ENCODE measurements at regions not wholly inside any gene's neighbourhood (a gene's known extent, or its start where the extent isn't known, plus 50 kb on each side); places are given as distances from the start of the nearest gene placed in this dataset.

DNA sequence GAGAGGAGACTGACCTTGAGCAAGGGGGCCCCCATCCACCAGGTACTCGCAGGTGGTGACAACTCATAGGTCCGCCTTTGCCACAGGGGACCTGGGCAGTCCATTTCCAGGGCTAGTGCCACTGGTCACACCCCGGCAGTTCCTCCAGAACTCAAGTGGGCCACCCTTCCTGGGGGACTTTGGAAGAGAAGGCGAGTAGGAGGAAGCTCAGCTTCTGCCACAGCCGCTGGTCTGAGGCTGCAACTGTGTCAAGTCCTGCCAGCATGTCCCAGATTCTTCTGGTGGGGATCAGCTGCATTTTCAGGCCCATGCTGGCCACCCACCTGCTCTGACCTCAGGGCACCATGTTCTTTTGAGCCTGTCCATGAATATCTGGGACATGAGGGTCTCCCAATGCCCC, 423.9 kb upstream of the MYT1L start:
- no peaks in the 10 kb centered on the region for H3K27me3 Mint-ChIP-seq (ENCODE audit: low read depth)
- no peaks in the 10 kb centered on the region for H3K4me1 Mint-ChIP-seq (ENCODE audit: low read depth)
- H3K9me3 Mint-ChIP-seq = peaks cover 23% of the 10 kb centered on the region
- intact Hi-C loops (cut with micrococcal nuclease) = no loop called here
- no peak overlapping the region for H3K4me3 Mint-ChIP-seq
- H3K27ac Mint-ChIP-seq = no peak overlapping the region
- H3K36me3 Mint-ChIP-seq (ENCODE audit: low read depth) = no peaks in the 10 kb centered on the region
- DNase-seq = no peak
- CTCF ChIA-PET = no interaction called here

DNA sequence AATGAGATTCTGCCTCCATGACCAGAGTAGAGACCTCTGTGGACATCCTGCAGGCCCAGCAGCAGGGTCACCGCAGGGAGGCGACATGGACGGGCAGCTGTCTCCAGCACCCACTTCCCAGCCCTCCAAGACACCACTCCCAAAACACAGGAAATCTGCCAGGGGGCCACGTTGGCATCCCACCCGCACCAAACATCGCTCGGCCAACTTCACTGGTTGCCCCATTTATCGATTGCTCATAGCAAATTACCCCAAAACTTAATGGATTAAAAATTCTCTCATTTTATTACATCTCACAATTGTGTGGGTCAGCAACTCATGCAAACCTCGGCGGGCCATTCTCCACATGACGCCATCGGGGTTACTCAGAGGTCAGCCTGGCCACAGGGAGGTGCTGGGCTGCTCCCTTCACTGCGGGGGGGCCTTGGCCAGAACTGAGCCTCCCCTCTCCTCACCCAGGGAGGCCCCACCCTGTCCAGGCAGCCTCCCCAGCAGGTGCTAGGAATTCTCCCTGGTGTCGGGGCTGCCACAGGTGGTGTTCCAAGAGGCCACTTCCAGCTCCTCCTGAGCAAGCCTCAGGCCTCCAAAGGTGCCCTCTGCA, 420.7 kb upstream of the MYT1L start:
- H3K4me3 Mint-ChIP-seq = no peak overlapping the region
- peaks cover 23% of the 10 kb centered on the region for H3K9me3 Mint-ChIP-seq
- DNase-seq = no peak
- intact Hi-C loops (cut with micrococcal nuclease) = no loop called here
- no peak overlapping the region for H3K27ac Mint-ChIP-seq
- H3K36me3 Mint-ChIP-seq (ENCODE audit: low read depth) = no peaks in the 10 kb centered on the region
- no peaks in the 10 kb centered on the region for H3K4me1 Mint-ChIP-seq (ENCODE audit: low read depth)
- CTCF ChIA-PET = no interaction called here
- no peaks in the 10 kb centered on the region for H3K27me3 Mint-ChIP-seq (ENCODE audit: low read depth)

DNA sequence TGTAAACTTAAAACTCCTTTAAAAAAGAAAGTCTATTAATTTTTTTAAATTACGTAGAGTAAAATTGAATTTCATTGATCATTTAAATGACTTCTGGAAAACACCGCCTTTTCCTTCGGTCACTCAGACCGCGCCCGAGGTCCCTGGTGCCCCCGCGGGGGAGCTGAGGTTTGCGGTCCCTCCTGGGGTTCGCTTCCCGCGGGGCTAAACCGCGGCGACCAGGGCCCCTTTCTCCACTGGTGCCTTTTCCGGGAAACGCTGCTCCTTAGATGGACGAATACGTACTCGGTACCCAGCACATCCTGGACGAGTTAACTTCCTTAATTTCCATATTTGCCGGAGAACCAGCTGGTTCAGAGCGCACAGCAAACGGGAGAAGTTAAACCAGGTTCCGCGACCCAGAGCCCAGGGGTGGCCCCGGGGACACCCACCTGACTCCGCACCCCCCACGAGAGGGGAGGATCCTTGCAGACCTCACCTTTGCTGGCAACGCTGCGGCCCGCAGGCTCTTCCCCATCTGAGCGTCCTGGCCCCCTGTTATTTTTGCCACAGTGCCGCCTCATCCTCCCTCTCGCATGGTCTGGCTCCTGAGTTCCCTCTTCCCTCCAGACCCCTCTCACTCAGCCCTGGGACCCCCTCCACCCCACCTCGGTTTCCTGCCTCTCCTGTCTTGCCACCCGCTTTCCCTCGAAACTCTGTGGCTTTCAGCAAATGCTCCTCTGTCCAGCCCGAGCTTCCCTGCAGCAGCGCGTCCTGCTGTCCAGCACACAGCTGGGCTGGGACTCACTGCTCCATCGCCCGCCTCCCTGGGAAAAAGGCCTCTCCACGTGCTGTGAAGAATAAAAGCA, 420.0 kb upstream of the MYT1L start:
- Mint-ChIP-seq H3K27ac (no peak overlapping the region), H3K36me3 (ENCODE audit: low read depth) (no peaks in the 10 kb centered on the region), H3K9me3 (peaks cover 23% of the 10 kb centered on the region), H3K4me3 (no peak overlapping the region), H3K4me1 (ENCODE audit: low read depth) (no peaks in the 10 kb centered on the region), H3K27me3 (ENCODE audit: low read depth) (no peaks in the 10 kb centered on the region)
- no peak for DNase-seq
- CTCF ChIA-PET = no interaction called here
- intact Hi-C loops (cut with micrococcal nuclease) = no loop called here

DNA sequence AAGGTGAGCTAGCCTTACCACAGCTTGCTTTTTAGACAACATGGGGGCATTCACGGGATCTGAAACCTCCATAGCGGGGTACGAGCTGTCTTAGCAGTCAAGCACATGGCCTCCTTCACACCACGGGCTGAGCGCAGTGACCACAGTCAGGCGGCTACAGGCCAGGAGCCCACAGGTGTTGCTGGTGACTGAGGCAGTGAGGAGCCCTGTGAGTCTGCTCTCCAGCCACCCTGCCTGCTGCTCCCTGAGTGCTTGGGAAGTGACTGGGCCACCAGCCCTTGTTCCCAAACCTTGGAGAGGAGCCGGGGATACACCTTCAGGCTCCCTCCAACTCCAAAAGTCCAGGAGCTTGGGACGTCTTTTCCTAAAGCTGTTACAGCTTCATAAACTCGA, 418.1 kb upstream of the MYT1L start:
- DNase-seq = no peak
- Mint-ChIP-seq H3K36me3 (ENCODE audit: low read depth) (no peaks in the 10 kb centered on the region), H3K27ac (no peak overlapping the region), H3K9me3 (peaks cover 19% of the 10 kb centered on the region), H3K4me3 (no peak overlapping the region), H3K27me3 (ENCODE audit: low read depth) (no peaks in the 10 kb centered on the region), H3K4me1 (ENCODE audit: low read depth) (no peaks in the 10 kb centered on the region)
- intact Hi-C loops (cut with micrococcal nuclease) = no loop called here
- CTCF ChIA-PET = no interaction called here

DNA sequence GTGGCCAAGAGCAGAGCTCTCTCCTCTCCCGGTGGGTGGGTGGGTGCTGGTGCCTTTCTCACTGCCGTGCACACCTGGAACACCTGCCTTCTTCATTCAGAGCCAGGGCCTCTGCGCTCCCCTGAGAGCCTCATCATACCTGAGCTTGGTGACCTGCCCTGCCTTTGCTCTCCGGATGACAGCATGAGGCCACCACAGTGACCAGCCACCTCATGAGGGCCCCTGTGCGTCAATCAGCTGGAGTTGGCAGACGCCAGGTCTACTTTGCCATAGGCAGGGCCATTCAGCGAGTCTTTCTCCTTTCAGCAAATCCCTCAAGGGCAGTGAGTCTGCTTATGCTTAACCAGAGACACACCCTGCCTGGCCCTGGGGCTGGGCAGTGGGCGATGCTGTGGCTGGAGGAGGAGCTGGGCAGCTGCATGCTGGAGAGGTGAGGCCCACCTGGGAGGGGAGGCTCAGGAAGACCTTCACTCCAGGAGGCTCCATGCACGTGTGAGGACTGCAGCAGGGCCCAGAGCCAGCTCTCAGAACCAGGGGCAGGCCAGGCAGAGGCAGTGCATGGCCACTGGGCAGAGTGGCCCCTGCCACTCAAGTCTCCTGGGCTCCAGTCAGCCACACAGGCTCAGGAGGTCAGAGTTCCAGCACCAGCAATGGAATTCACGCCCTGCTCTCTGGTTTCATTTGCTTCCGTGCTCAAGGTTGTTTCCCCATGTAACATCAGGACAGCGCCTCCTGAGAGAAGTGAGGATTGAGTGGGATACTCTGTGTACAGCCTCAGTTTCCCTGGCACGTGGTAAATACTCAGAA, 417.5 kb upstream of the MYT1L start:
- Mint-ChIP-seq H3K9me3 (peaks cover 14% of the 10 kb centered on the region), H3K27ac (no peak overlapping the region), H3K36me3 (ENCODE audit: low read depth) (no peaks in the 10 kb centered on the region), H3K4me3 (no peak overlapping the region), H3K4me1 (ENCODE audit: low read depth) (no peaks in the 10 kb centered on the region), H3K27me3 (ENCODE audit: low read depth) (no peaks in the 10 kb centered on the region)
- CTCF ChIA-PET = no interaction called here
- no peak for DNase-seq
- intact Hi-C loops (cut with micrococcal nuclease) = no loop called here

DNA sequence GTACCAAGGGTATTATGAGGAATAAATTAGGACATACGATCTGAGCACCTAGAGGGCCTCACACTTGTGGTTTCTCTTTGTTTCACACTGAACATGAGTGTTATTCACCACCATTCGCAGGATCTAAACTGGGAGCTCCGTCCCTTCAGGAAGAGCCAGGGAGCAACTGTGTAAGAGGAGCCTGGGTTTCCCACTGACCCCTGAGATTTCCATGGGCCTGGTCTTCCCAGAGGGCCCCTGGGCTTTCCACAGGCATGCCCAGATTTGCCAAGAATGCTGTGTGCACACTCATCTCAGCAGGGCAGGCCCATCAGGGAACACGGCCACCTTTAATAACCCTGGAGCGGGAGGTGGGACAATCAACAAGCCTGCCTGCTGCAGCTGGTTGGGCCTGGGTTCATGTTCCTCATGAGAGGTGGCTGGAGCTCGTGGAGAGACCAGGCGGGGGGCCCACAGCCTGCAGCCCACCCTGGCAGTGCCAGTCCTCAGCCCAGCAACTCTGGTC, 416.8 kb upstream of the MYT1L start:
- intact Hi-C loops (cut with micrococcal nuclease) = no loop called here
- DNase-seq = no peak
- Mint-ChIP-seq H3K36me3 (ENCODE audit: low read depth) (no peaks in the 10 kb centered on the region), H3K9me3 (peaks cover 7% of the 10 kb centered on the region), H3K4me1 (ENCODE audit: low read depth) (no peaks in the 10 kb centered on the region), H3K27me3 (ENCODE audit: low read depth) (no peaks in the 10 kb centered on the region), H3K4me3 (no peak overlapping the region), H3K27ac (no peak overlapping the region)
- CTCF ChIA-PET = no interaction called here

DNA sequence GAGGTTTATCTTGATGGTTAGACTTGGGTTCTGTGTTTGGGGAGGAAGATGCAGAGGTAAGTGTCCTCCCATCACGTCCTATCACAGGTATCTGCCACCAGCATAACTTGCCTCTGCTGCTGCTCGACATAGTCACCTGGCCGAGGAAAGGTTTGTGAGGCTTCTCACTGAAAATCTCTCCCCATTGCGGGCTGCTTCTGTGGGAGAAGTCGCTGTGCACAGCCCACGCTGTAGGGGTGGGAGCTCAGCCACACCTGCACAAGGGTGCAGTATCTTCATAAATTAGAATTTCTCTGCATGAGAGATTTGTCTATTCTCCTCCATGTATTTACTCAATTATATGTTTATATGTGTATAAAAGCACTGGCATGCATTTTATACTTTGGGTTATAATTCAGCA, 415.7 kb upstream of the MYT1L start:
- intact Hi-C loops (cut with micrococcal nuclease) = no loop called here
- peaks cover 3% of the 10 kb centered on the region for H3K9me3 Mint-ChIP-seq
- no peaks in the 10 kb centered on the region for H3K27me3 Mint-ChIP-seq (ENCODE audit: low read depth)
- no peak for DNase-seq
- CTCF ChIA-PET = no interaction called here
- H3K27ac Mint-ChIP-seq = no peak overlapping the region
- H3K4me3 Mint-ChIP-seq = no peak overlapping the region
- no peaks in the 10 kb centered on the region for H3K36me3 Mint-ChIP-seq (ENCODE audit: low read depth)
- H3K4me1 Mint-ChIP-seq (ENCODE audit: low read depth) = no peaks in the 10 kb centered on the region

DNA sequence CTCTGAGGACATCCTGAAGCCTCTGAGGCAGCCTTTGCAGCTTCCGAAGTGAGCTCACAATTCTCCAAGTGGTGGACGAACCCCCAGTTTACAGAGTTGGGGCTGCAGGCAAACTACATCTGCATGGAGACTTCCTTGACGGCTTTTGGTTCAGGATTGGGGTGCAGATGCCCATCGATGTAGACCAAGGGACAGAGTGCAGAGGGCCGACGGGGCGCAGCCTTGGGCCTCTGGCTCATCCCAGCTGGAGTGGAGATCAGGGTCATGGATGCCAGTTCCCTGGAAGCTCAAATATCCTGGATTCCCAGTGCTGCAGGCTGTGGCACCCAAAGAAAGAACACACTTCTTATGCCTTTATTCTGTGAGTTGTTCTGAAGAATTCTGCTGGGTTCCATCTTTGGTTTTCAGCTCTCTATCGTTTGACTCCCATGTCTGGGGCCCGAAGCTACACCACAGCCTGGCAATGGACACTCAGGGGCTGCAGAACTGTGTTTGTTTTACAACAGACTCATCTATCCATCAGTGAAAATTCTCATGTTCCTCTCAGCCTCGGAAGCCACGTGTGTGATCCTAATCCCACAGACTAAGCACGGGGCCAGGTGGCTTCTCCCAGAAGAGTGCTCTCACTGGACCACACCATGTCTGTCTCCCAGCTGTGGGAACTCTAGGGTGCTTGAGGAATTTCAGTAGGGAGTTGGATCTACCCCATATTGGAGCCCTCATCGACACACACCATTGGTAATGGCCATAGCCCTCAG, 414.1 kb upstream of the MYT1L start:
- no peak for DNase-seq
- Mint-ChIP-seq H3K9me3 (no peaks in the 10 kb centered on the region), H3K27me3 (ENCODE audit: low read depth) (no peaks in the 10 kb centered on the region), H3K36me3 (ENCODE audit: low read depth) (no peaks in the 10 kb centered on the region), H3K4me1 (ENCODE audit: low read depth) (no peaks in the 10 kb centered on the region), H3K4me3 (no peak overlapping the region), H3K27ac (no peak overlapping the region)
- intact Hi-C loops (cut with micrococcal nuclease) = no loop called here
- CTCF ChIA-PET = no interaction called here

DNA sequence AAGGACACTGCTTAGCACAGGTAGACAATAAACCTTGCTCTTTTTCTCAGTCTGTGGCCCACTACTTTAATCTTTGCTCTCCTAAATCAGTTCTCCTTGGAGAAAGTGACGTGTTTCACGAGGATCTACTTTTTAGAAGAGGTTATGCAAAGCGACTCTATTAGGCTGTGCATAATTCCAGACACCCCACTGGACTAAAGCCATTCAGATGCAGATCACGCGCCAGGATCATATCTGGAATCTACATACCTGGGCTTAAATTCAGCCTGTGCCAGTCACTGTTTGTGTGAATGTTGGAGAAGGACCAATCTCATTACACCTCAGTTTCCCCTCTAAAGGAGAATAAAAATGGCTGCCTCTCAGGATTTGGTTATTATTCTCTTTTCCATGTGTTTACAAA, 413.0 kb upstream of the MYT1L start:
- H3K27me3 Mint-ChIP-seq (ENCODE audit: low read depth) = no peaks in the 10 kb centered on the region
- CTCF ChIA-PET = no interaction called here

DNA sequence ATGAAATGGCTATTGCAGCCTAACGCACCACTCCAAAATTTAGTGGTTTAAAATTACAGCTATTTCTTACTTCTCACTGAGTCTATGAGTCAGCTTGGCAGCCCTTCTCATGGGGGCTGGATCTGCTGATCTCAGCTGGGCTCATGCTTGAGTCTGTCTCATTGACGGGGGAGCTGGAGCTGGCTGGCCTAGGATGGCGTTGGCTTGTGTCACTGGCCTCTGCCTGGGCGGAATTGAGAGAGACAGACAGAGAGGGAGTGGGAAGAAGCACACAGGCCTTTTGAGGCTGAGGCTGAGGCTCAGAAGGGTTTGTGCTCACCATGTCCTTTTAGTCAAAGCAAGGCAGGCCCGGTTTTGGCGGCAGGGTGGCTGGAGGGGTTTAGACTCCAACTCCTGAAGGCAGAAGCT, 412.1 kb upstream of the MYT1L start:
- CTCF ChIA-PET = no interaction called here
- DNase-seq = no peak
- Mint-ChIP-seq H3K27me3 (ENCODE audit: low read depth) (no peaks in the 10 kb centered on the region), H3K4me1 (ENCODE audit: low read depth) (no peaks in the 10 kb centered on the region), H3K4me3 (no peak overlapping the region), H3K9me3 (no peaks in the 10 kb centered on the region), H3K36me3 (ENCODE audit: low read depth) (no peaks in the 10 kb centered on the region), H3K27ac (no peak overlapping the region)
- intact Hi-C loops (cut with micrococcal nuclease) = no loop called here

More for the DNA sequence above, 413.0 kb upstream of the MYT1L start:
- H3K36me3 Mint-ChIP-seq (ENCODE audit: low read depth) = no peaks in the 10 kb centered on the region
- no peak overlapping the region for H3K27ac Mint-ChIP-seq
- no peaks in the 10 kb centered on the region for H3K4me1 Mint-ChIP-seq (ENCODE audit: low read depth)
- DNase-seq = no peak
- H3K9me3 Mint-ChIP-seq = no peaks in the 10 kb centered on the region
- intact Hi-C loops (cut with micrococcal nuclease) = no loop called here
- H3K4me3 Mint-ChIP-seq = no peak overlapping the region

DNA sequence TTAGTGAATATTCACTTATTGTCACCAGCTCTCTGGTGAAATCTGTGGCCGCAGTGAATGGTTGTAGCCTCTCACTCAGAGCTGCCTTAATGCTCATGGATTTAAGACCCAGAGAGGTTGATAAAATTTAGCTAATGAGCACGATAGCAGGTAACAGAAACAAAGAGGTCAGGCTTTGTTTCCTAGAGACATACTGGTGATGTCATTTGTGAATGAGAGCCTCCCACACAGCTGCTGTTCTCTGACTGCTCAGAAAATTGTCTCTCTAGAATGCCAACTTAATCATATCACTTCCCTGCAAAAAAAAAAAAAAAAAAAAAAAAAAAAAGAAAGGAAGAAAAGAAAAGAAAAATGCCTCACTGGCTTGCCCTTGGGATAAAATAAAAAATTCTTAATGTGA, 411.7 kb upstream of the MYT1L start:
- DNase-seq = no peak
- Mint-ChIP-seq H3K4me3 (no peak overlapping the region), H3K27ac (no peak overlapping the region), H3K36me3 (ENCODE audit: low read depth) (no peaks in the 10 kb centered on the region), H3K9me3 (no peaks in the 10 kb centered on the region), H3K27me3 (ENCODE audit: low read depth) (no peaks in the 10 kb centered on the region), H3K4me1 (ENCODE audit: low read depth) (no peaks in the 10 kb centered on the region)
- CTCF ChIA-PET = no interaction called here
- intact Hi-C loops (cut with micrococcal nuclease) = no loop called here

DNA sequence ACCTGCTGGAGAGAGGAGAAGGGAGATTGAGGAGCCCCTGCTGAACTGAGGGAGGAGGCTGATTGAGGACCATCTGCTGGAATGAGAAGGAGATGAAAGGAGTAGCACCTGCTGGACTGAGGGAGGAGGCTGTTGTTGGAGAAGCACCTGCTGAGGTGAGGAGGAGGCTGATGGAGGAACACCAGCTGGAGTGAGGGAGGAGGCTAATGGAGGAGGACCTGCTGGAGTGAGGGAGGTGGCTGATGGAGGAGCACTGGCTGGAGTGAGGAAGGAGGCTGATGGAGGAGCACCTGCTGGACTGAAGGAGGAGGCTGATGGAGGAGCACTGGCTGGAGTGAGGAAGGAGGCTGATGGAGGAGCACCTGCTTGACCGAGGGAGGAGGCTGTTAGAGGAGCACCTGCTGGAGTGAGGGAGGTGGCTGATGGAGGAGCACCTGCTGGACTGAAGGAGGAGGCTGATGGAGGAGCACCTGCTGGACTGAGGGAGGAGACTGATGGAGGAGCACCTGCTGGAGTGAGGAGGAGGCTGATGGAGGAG, 409.2 kb upstream of the MYT1L start:
- no peak for DNase-seq
- H3K9me3 Mint-ChIP-seq = no peaks in the 10 kb centered on the region
- H3K27ac Mint-ChIP-seq = no peak overlapping the region
- H3K27me3 Mint-ChIP-seq (ENCODE audit: low read depth) = no peaks in the 10 kb centered on the region
- CTCF ChIA-PET = no interaction called here
- H3K4me1 Mint-ChIP-seq (ENCODE audit: low read depth) = no peaks in the 10 kb centered on the region
- H3K36me3 Mint-ChIP-seq (ENCODE audit: low read depth) = no peaks in the 10 kb centered on the region
- intact Hi-C loops (cut with micrococcal nuclease) = no loop called here
- H3K4me3 Mint-ChIP-seq = no peak overlapping the region

All from activated naive CD4-positive, alpha-beta T cell treated with anti-CD3 and anti-CD28 coated beads for 36 hours (primary cell).